ENCODE measurements at regions not wholly inside any gene's neighbourhood (a gene's known extent, or its start where the extent isn't known, plus 50 kb on each side); places are given as distances from the start of the nearest gene placed in this dataset.

GRCh38 chr6:125510405-125510804 is 208.6 kb upstream of the HDDC2 start:
- H3K4me3 ChIP-seq (ENCODE audit: low read length), result no peak overlapping the region
- H3K9me3 ChIP-seq (ENCODE audit: control insufficient read depth, low read depth, low read length), result no peaks in the 10 kb centered on the region
- no peak overlapping the region for H3K27ac ChIP-seq (ENCODE audit: low read length)
- 100% methylated on average over 1 of the region's 2 CpGs for WGBS (ENCODE audit: insufficient coverage, low lambda C conversion rate)
- no peaks in the 10 kb centered on the region for H3K4me1 ChIP-seq (ENCODE audit: control insufficient read depth, insufficient read depth, low read length)
- no peaks in the 10 kb centered on the region for H3K36me3 ChIP-seq (ENCODE audit: control insufficient read depth, insufficient read depth, low read length)
- H3K27me3 ChIP-seq (ENCODE audit: control insufficient read depth, insufficient read depth, low read length), result no peaks in the 10 kb centered on the region
- DNase-seq, result no peak

DNA sequence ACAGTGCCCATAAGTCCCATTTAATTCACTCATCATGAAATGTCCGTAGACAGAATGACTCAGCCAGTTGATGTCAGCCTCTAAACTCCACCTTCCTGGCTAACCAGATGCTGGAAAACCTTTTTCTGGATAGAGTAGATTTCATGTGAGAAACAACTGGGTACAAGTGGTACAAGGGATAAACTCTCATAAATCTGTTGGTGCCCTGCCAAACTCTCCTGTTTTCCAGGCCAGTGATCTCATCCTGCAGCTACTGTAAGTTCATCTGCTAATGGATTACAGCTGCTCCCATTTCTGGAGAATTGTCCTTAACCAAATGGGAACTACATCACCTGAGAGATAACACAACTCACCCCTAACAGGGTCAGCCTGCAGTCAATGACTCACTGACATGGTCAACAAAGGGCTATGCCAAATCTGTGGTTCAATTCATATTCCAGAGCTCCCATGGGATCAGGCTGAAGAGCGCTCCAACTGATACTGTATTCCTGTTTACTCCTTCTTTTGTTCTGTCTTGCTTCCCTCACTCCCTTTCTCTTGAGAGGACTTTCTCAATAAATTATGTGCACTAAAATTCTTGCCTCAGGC is 210.1 kb upstream of the HDDC2 start:
- Histone ChIP-seq H3K9me3 (ENCODE audit: control insufficient read depth, low read depth, low read length) (no peaks in the 10 kb centered on the region), H3K27me3 (ENCODE audit: control insufficient read depth, insufficient read depth, low read length) (no peaks in the 10 kb centered on the region), H3K36me3 (ENCODE audit: control insufficient read depth, insufficient read depth, low read length) (no peaks in the 10 kb centered on the region), H3K4me1 (ENCODE audit: control insufficient read depth, insufficient read depth, low read length) (no peaks in the 10 kb centered on the region), H3K4me3 (ENCODE audit: low read length) (no peak overlapping the region), H3K27ac (ENCODE audit: low read length) (no peak overlapping the region)
- no CpG with 5 or more reads among the region's 2 CpGs for WGBS (ENCODE audit: insufficient coverage, low lambda C conversion rate)
- no peak for DNase-seq

GRCh38 chr6:125512621-125513020 is 210.9 kb upstream of the HDDC2 start:
- Histone ChIP-seq H3K4me1 (ENCODE audit: control insufficient read depth, insufficient read depth, low read length) (no peaks in the 10 kb centered on the region), H3K4me3 (ENCODE audit: low read length) (no peak overlapping the region), H3K36me3 (ENCODE audit: control insufficient read depth, insufficient read depth, low read length) (no peaks in the 10 kb centered on the region), H3K27ac (ENCODE audit: low read length) (no peak overlapping the region), H3K9me3 (ENCODE audit: control insufficient read depth, low read depth, low read length) (no peaks in the 10 kb centered on the region), H3K27me3 (ENCODE audit: control insufficient read depth, insufficient read depth, low read length) (no peaks in the 10 kb centered on the region)
- WGBS (ENCODE audit: insufficient coverage, low lambda C conversion rate), result 100% methylated on average over 1 of the region's 2 CpGs
- no peak for DNase-seq

DNA sequence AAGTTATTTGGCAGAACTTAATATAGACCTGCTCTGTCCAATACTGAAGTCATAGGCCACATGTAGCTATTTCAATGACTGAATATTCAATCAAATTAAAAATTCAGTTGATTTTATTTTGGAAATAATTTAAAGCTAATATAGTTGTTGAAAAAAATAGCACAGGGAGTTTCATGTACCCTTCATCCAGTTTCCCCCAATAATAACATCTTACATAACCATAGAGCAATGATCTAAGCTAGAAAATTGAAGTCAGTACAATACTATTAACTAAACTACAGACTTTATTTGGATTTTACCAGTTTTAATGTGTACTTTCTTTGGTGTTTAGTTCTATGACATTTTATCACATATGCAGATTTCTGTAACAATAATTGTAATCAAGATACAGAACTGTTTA is 212.2 kb upstream of the HDDC2 start:
- H3K4me1 ChIP-seq (ENCODE audit: control insufficient read depth, insufficient read depth, low read length), result no peaks in the 10 kb centered on the region
- no peak overlapping the region for H3K4me3 ChIP-seq (ENCODE audit: low read length)
- no peak overlapping the region for H3K27ac ChIP-seq (ENCODE audit: low read length)
- no peaks in the 10 kb centered on the region for H3K9me3 ChIP-seq (ENCODE audit: control insufficient read depth, low read depth, low read length)
- no peaks in the 10 kb centered on the region for H3K27me3 ChIP-seq (ENCODE audit: control insufficient read depth, insufficient read depth, low read length)
- no peak for DNase-seq
- H3K36me3 ChIP-seq (ENCODE audit: control insufficient read depth, insufficient read depth, low read length), result no peaks in the 10 kb centered on the region

DNA sequence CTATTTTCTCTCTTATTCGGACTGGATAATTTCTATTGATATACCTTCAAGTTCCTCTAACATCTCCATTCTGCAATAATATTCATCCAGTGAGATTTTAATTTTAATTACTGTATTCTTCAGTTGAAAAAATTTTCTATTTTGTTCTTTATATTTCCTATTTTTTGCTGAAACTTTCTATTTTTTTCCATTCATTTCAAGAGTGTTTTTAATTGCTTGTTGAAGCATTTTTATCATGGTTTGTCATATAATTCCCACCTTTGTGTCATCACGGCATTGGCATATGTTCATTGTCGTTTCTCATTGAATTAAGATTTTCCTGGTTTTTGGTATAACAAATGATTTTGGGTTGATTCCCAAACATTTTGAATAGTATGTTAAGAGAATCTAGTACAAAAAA is 214.9 kb upstream of the HDDC2 start:
- Histone ChIP-seq H3K27me3 (ENCODE audit: control insufficient read depth, insufficient read depth, low read length) (no peaks in the 10 kb centered on the region), H3K9me3 (ENCODE audit: control insufficient read depth, low read depth, low read length) (no peaks in the 10 kb centered on the region), H3K4me1 (ENCODE audit: control insufficient read depth, insufficient read depth, low read length) (no peaks in the 10 kb centered on the region), H3K27ac (ENCODE audit: low read length) (no peak overlapping the region), H3K4me3 (ENCODE audit: low read length) (no peak overlapping the region), H3K36me3 (ENCODE audit: control insufficient read depth, insufficient read depth, low read length) (no peaks in the 10 kb centered on the region)
- no peak for DNase-seq
- WGBS (ENCODE audit: insufficient coverage, low lambda C conversion rate), result 100% methylated on average over 3 of the region's 3 CpGs

- H3K4me3 ChIP-seq (ENCODE audit: low read length), result no peak overlapping the region
- no peaks in the 10 kb centered on the region for H3K4me1 ChIP-seq (ENCODE audit: control insufficient read depth, insufficient read depth, low read length)
- DNase-seq, result peak in 1 of 2 donors; percentile 5
Measured at GRCh38 chr6:125519367-125519766, 217.6 kb upstream of the HDDC2 start.

GRCh38 chr6:125524356-125524755 is 222.6 kb upstream of the HDDC2 start:
- DNase-seq, result no peak
- no CpG with 5 or more reads among the region's 2 CpGs for WGBS (ENCODE audit: insufficient coverage, low lambda C conversion rate)
- Histone ChIP-seq H3K36me3 (ENCODE audit: control insufficient read depth, insufficient read depth, low read length) (no peaks in the 10 kb centered on the region), H3K27ac (ENCODE audit: low read length) (no peak overlapping the region), H3K27me3 (ENCODE audit: control insufficient read depth, insufficient read depth, low read length) (peaks cover 10% of the 10 kb centered on the region), H3K9me3 (ENCODE audit: control insufficient read depth, low read depth, low read length) (no peaks in the 10 kb centered on the region), H3K4me3 (ENCODE audit: low read length) (no peak overlapping the region), H3K4me1 (ENCODE audit: control insufficient read depth, insufficient read depth, low read length) (no peaks in the 10 kb centered on the region)

More at GRCh38 chr6:125519367-125519766, 217.6 kb upstream of the HDDC2 start:
- no peaks in the 10 kb centered on the region for H3K36me3 ChIP-seq (ENCODE audit: control insufficient read depth, insufficient read depth, low read length)
- H3K9me3 ChIP-seq (ENCODE audit: control insufficient read depth, low read depth, low read length), result no peaks in the 10 kb centered on the region
- H3K27me3 ChIP-seq (ENCODE audit: control insufficient read depth, insufficient read depth, low read length), result no peaks in the 10 kb centered on the region
- no peak overlapping the region for H3K27ac ChIP-seq (ENCODE audit: low read length)

GRCh38 chr6:125526007-125526720 is 223.3 kb upstream of the HEY2 start:
- Histone ChIP-seq H3K4me1 (ENCODE audit: control insufficient read depth, insufficient read depth, low read length) (no peaks in the 10 kb centered on the region), H3K27me3 (ENCODE audit: control insufficient read depth, insufficient read depth, low read length) (peaks cover 10% of the 10 kb centered on the region), H3K4me3 (ENCODE audit: low read length) (no peak overlapping the region), H3K27ac (ENCODE audit: low read length) (no peak overlapping the region), H3K9me3 (ENCODE audit: control insufficient read depth, low read depth, low read length) (no peaks in the 10 kb centered on the region), H3K36me3 (ENCODE audit: control insufficient read depth, insufficient read depth, low read length) (no peaks in the 10 kb centered on the region)
- WGBS (ENCODE audit: insufficient coverage, low lambda C conversion rate), result 50% methylated on average over 1 of the region's 1 CpG
- DNase-seq, result no peak

DNA sequence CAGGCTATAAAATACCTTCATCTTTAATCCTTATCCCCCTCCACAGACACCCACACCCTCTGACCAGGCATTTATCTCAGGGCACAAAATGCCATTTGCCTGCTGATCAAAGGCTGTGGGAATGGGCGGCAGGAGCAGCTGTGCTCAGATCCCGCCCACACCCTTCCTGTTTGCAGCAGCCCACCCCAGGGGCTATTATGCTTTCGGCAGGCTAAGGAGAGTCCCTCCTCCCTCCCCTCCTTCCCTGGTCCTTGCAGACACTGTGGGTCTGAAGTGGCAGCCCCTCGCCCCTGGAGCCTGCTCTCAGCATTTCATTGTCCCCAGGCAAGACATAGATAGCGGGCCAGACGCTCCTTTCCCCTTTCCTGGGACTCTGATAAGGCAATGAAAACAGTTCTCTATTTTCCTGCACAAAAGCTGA is 220.8 kb upstream of the HEY2 start:
- Histone ChIP-seq H3K27me3 (ENCODE audit: control insufficient read depth, insufficient read depth, low read length) (peaks cover 18% of the 10 kb centered on the region), H3K9me3 (ENCODE audit: control insufficient read depth, low read depth, low read length) (peaks cover under 1% of the 10 kb centered on the region), H3K4me3 (ENCODE audit: low read length) (no peak overlapping the region), H3K4me1 (ENCODE audit: control insufficient read depth, insufficient read depth, low read length) (no peaks in the 10 kb centered on the region), H3K36me3 (ENCODE audit: control insufficient read depth, insufficient read depth, low read length) (no peaks in the 10 kb centered on the region), H3K27ac (ENCODE audit: low read length) (no peak overlapping the region)
- WGBS (ENCODE audit: insufficient coverage, low lambda C conversion rate), result no CpG with 5 or more reads among the region's 6 CpGs
- DNase-seq, result no peak

DNA sequence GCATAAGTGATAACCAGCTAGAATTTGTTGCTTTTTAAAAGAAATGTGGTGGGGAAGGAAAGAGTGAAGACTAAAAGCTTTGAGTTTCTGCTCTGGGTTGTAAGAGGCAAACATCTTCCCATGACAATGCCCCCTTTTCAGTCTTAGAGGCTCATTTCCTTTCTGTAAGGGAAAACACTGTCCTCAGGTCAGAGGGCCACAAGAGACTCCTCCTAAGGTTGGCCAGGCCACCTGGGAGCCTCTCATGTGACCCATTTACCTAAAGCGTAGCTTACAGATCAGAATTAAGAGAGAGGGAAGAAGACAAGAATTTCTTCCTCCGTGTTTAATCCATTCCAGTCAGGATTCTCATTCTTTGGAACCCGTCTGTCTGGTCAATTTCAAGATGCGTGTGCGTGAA is 220.4 kb upstream of the HEY2 start:
- DNase-seq, result no peak
- peaks cover 23% of the 10 kb centered on the region for H3K27me3 ChIP-seq (ENCODE audit: control insufficient read depth, insufficient read depth, low read length)
- H3K36me3 ChIP-seq (ENCODE audit: control insufficient read depth, insufficient read depth, low read length), result no peaks in the 10 kb centered on the region
- no peak overlapping the region for H3K4me3 ChIP-seq (ENCODE audit: low read length)
- WGBS (ENCODE audit: insufficient coverage, low lambda C conversion rate), result no CpG with 5 or more reads among the region's 5 CpGs
- H3K4me1 ChIP-seq (ENCODE audit: control insufficient read depth, insufficient read depth, low read length), result no peaks in the 10 kb centered on the region
- H3K27ac ChIP-seq (ENCODE audit: low read length), result no peak overlapping the region
- H3K9me3 ChIP-seq (ENCODE audit: control insufficient read depth, low read depth, low read length), result peaks cover 5% of the 10 kb centered on the region
